ENCODE measurements at regions not wholly inside any gene's neighbourhood (a gene's known extent, or its start where the extent isn't known, plus 50 kb on each side); places are given as distances from the start of the nearest gene placed in this dataset.
A peak's percentile ranks its signal among the peaks of the same experiment; 100 is the strongest.

DNA sequence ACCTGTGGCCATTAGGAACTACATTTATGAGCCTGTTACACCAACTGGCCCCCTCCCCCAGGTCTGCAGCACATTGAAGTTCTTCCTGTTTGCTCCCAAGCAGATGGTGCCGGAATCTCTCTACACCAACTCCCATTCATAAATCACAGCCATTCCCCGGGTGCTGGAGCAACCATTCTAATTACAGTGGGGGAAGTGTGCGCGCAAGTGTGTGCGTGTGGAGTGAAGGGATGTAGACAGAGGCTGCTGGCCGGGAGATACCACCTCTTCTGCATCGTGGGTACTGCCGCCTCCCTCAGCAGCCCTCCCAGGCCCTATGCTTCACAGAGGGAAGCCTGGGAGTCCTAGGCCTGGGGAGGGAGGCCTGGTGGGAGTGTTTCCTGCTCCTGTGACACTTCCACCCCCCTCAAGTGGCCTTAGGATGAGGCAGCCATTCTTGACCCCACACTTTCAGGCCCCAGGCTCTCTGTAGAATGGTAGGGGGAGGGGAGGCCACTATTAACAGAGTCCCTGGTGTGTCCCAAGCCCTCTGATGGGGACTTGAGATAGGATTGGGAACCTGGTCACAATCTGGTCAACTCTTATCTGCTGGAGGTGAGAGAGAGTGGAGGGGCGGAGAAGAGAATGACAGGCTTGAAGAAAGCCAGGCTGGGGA is 69.1 kb downstream of the MAGEF1 start:
- peaks cover 27% of the 10 kb centered on the region for H3K4me1 ChIP-seq (ENCODE audit: control insufficient read depth, insufficient read depth, low read length)
- H3K27me3 ChIP-seq (ENCODE audit: control insufficient read depth, insufficient read depth, low read length): no peaks in the 10 kb centered on the region
- H3K4me3 ChIP-seq (ENCODE audit: low read length): no peak overlapping the region
- H3K36me3 ChIP-seq (ENCODE audit: control insufficient read depth, insufficient read depth, low read length): no peaks in the 10 kb centered on the region
- no peaks in the 10 kb centered on the region for H3K9me3 ChIP-seq (ENCODE audit: control insufficient read depth, low read length)
- H3K9ac ChIP-seq (ENCODE audit: low read length): no peak overlapping the region

DNA sequence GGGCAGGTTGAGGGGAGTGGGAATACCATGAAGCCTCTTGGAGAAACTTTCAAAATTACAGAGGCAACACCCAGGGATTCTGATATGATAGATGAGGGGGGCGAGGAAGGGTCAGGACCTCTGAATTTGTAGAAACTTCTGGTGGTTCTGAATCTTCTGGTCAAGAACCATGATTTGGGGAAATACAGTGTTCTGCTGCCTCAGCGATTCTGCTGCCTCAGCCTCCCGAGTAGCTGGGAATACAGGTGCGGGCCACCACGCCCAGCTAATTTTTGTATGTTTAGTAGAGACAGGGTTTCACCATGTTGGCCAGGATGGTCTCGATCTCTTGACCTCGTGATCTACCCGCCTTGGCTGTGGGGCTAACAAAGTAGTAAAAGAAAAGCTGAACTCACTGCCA is 70.4 kb downstream of the MAGEF1 start:
- no peaks in the 10 kb centered on the region for H3K27me3 ChIP-seq (ENCODE audit: control insufficient read depth, insufficient read depth, low read length)
- H3K9ac ChIP-seq (ENCODE audit: low read length): no peak overlapping the region
- H3K4me3 ChIP-seq (ENCODE audit: low read length): no peak overlapping the region
- peaks cover 31% of the 10 kb centered on the region for H3K4me1 ChIP-seq (ENCODE audit: control insufficient read depth, insufficient read depth, low read length)
- H3K36me3 ChIP-seq (ENCODE audit: control insufficient read depth, insufficient read depth, low read length): no peaks in the 10 kb centered on the region
- no peaks in the 10 kb centered on the region for H3K9me3 ChIP-seq (ENCODE audit: control insufficient read depth, low read length)

DNA sequence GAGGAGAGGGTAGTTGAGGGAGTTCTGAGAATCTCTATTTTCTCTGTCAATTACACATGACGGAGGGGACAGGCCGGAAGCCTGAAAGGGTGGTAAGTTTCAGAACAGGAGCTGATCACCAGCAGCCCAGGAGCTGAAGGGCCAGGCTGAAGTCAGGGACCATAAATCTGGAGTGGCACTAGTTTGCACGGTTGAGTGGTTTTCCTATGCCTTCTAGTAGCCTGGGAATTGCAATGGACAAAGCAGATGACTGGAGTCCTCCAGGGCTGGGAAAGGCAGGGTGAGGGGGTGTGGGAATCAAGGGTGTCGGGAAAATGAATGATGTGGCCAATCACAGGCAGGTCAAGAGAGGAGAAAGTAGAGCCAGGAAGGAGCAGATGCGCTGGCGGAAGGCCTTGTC is 72.5 kb downstream of the MAGEF1 start:
- Histone ChIP-seq H3K36me3 (ENCODE audit: control insufficient read depth, insufficient read depth, low read length) (no peaks in the 10 kb centered on the region), H3K4me3 (ENCODE audit: low read length) (no peak overlapping the region), H3K4me1 (ENCODE audit: control insufficient read depth, insufficient read depth, low read length) (peaks cover 30% of the 10 kb centered on the region), H3K27me3 (ENCODE audit: control insufficient read depth, insufficient read depth, low read length) (no peaks in the 10 kb centered on the region), H3K9me3 (ENCODE audit: control insufficient read depth, low read length) (no peaks in the 10 kb centered on the region), H3K9ac (ENCODE audit: low read length) (no peak overlapping the region)

DNA sequence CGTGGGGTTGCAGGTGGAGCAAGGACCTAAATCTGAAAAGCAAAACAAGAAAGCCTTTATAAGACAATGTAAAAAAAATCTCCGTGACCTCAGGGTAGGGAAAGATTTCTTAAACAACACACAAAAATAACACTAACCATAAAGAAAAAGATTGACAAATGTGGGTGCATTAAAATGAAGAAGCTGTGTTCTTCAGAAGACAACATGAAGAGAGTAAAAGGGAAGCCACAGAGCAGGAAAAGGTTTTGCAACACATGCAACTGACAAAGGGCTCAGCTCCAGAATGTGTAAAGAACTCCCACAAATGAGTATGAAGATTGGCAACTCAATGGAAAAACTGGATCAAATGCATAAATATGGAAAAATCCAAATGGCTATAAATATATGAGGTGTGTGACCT is 74.2 kb downstream of the MAGEF1 start:
- Histone ChIP-seq H3K27me3 (ENCODE audit: control insufficient read depth, insufficient read depth, low read length) (no peaks in the 10 kb centered on the region), H3K4me3 (ENCODE audit: low read length) (no peak overlapping the region), H3K36me3 (ENCODE audit: control insufficient read depth, insufficient read depth, low read length) (no peaks in the 10 kb centered on the region), H3K9ac (ENCODE audit: low read length) (no peak overlapping the region), H3K4me1 (ENCODE audit: control insufficient read depth, insufficient read depth, low read length) (peaks cover 36% of the 10 kb centered on the region), H3K9me3 (ENCODE audit: control insufficient read depth, low read length) (no peaks in the 10 kb centered on the region)

DNA sequence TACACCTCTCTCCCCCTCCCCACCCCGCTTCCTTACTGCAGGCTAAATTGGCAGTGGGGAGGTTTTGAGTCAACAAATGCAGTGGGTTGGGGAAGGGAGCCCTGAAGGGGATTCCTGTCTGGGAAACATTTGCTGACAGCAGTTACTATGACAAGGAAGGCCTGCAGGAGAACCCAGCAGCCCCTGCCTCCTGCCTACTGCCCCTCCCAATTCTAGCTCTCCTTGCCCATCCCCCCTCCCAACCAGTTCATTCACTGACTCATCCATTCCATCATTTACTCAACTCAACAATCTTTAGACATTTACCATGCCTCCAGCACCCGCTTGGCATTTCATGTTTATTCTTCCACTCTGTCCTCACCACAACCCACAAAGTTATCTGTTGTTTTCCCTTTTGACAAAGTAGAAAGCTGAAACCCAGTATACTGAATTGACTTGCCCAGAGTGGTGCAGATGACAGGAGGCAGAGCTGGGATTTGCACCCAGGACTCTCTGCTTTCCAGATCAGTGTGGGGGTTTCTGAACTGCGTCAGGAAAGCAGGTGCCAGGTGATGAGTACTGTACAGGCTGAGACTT is 75.0 kb downstream of the MAGEF1 start:
- Histone ChIP-seq H3K9me3 (ENCODE audit: control insufficient read depth, low read length) (no peaks in the 10 kb centered on the region), H3K4me1 (ENCODE audit: control insufficient read depth, insufficient read depth, low read length) (peaks cover 37% of the 10 kb centered on the region), H3K27me3 (ENCODE audit: control insufficient read depth, insufficient read depth, low read length) (no peaks in the 10 kb centered on the region), H3K36me3 (ENCODE audit: control insufficient read depth, insufficient read depth, low read length) (no peaks in the 10 kb centered on the region), H3K4me3 (ENCODE audit: low read length) (no peak overlapping the region), H3K9ac (ENCODE audit: low read length) (no peak overlapping the region)

DNA sequence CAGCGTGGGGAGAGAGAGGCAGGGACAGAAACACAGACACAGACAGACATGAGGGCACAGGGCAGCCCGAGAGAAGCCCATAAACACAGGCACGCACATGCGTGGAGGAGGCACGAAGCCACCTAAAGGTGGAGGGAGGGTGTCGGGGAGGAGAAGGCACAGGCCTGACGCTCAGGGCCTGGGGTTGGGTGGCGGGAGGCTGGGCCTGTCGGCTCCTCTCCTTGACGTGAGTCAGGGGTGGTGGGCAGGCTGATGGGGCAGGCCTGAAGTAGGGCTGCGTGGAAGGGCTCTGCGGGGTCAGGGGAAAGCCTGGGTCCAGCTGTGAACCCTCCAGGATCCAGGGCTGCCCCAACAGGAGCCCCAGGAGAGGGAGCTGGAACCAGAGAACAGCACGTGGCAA is 74.2 kb downstream of the EPHB3 start:
- no peaks in the 10 kb centered on the region for H3K9me3 ChIP-seq (ENCODE audit: control insufficient read depth, low read length)
- peaks cover 37% of the 10 kb centered on the region for H3K4me1 ChIP-seq (ENCODE audit: control insufficient read depth, insufficient read depth, low read length)
- no peak overlapping the region for H3K4me3 ChIP-seq (ENCODE audit: low read length)
- H3K36me3 ChIP-seq (ENCODE audit: control insufficient read depth, insufficient read depth, low read length): no peaks in the 10 kb centered on the region
- peak overlapping the region; percentile 13 for H3K9ac ChIP-seq (ENCODE audit: low read length)
- no peaks in the 10 kb centered on the region for H3K27me3 ChIP-seq (ENCODE audit: control insufficient read depth, insufficient read depth, low read length)

DNA sequence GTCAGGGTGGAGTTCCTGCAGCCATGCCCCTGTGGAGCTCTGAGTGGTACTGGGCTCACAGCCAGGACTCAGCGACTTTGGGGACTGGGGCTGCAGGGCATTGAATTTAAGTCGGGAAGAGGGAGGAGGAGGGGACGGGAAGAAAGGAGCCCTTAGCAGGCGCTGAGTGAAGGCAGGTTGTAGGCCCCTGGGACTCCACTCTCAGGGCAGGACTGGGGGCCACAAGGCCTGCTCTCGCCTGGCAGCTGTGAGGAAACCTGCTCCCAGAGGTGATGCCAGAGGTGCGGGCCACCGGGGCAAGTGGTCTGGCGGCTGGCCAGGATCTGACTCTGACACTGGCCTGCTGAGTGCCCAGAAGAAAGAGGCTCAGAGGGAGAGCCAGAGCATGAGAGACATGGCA is 73.5 kb downstream of the EPHB3 start:
- peak overlapping the region; percentile 13 for H3K9ac ChIP-seq (ENCODE audit: low read length)
- H3K4me3 ChIP-seq (ENCODE audit: low read length): no peak overlapping the region
- no peaks in the 10 kb centered on the region for H3K9me3 ChIP-seq (ENCODE audit: control insufficient read depth, low read length)
- H3K36me3 ChIP-seq (ENCODE audit: control insufficient read depth, insufficient read depth, low read length): no peaks in the 10 kb centered on the region
- no peaks in the 10 kb centered on the region for H3K27me3 ChIP-seq (ENCODE audit: control insufficient read depth, insufficient read depth, low read length)
- H3K4me1 ChIP-seq (ENCODE audit: control insufficient read depth, insufficient read depth, low read length): peaks cover 37% of the 10 kb centered on the region

DNA sequence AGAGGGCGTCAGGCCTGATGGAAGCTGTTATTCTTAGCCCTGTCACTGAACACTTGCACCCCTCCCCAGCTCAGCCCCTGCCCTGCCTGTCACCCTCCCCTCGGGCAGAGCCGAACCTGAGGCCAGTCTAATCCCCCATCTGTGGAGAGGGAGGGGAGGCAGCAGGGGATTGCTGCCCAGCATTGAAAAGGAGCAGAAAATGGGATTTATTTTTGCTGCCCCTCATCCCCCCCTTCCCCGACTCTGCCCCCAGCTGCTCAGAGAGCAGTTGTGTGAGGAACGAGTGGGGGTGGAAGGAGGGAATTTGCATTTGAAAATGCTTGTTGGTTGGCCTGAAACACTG is 71.6 kb downstream of the EPHB3 start:
- H3K4me3 ChIP-seq (ENCODE audit: low read length): no peak overlapping the region

DNA sequence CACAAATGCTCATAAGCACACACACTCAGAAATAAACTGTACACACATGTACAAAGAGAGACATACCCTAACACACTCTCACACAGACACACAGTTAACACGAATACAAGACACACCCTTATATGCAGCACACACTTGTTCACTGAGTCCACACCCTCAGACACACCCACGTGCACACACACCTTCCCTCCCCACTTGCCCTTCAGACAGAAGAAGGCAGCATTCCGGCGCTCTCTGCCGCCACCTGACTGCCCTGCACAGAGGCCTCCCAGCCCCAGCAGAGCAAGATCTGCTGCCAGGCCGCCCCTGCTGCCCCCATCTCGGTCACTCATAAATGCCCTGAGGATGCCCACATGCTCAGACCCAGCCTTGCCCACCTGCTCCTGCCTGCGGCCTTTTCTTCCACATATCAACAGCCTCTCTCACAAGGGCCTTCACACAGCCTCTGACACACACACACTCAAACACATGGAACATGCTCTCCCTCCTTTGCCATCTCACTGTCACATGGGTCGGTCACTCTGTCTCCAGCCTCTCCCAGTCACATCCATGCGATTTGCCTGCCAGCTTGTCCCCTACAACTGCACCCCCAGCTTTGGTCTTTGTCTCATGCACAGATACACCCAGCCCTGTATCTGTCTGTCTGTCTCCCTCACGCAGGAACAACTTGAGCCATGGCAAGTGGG is 71.1 kb downstream of the EPHB3 start:
- H3K9me3 ChIP-seq (ENCODE audit: control insufficient read depth, low read length): no peaks in the 10 kb centered on the region
- H3K36me3 ChIP-seq (ENCODE audit: control insufficient read depth, insufficient read depth, low read length): no peaks in the 10 kb centered on the region
- H3K9ac ChIP-seq (ENCODE audit: low read length): no peak overlapping the region
- H3K4me3 ChIP-seq (ENCODE audit: low read length): no peak overlapping the region
- no peaks in the 10 kb centered on the region for H3K27me3 ChIP-seq (ENCODE audit: control insufficient read depth, insufficient read depth, low read length)
- H3K4me1 ChIP-seq (ENCODE audit: control insufficient read depth, insufficient read depth, low read length): peaks cover 37% of the 10 kb centered on the region

More for the DNA sequence above, 71.6 kb downstream of the EPHB3 start:
- no peaks in the 10 kb centered on the region for H3K36me3 ChIP-seq (ENCODE audit: control insufficient read depth, insufficient read depth, low read length)
- H3K9ac ChIP-seq (ENCODE audit: low read length): no peak overlapping the region
- no peaks in the 10 kb centered on the region for H3K9me3 ChIP-seq (ENCODE audit: control insufficient read depth, low read length)
- H3K27me3 ChIP-seq (ENCODE audit: control insufficient read depth, insufficient read depth, low read length): no peaks in the 10 kb centered on the region
- peaks cover 37% of the 10 kb centered on the region for H3K4me1 ChIP-seq (ENCODE audit: control insufficient read depth, insufficient read depth, low read length)
